GM23338 (cell line): ENCODE measurements at regions not wholly inside any gene's neighbourhood (a gene's known extent, or its start where the extent isn't known, plus 50 kb on each side); places are given as distances from the start of the nearest gene placed in this dataset.

Experiments used
- ATAC-seq: fragments of 200-7000 bp; cut with Tn5 transposase; 3 replicates; pipeline ENCODE4 v1.9.1; 2020
- DNase-seq: peaks from one replicate; pipeline ENCODE4 v3.0.0-alpha.2; 2015; ENCODE audit warnings: low spot score
- H2AFZ ChIP-seq: fragments of 200-600 bp; sonication (generic); 2 replicates; pipeline ENCODE4 v1.8.0; 2016; ENCODE audit warnings: antibody characterized with exemption, mild to moderate bottlenecking, moderate library complexity
- H3F3A ChIP-seq: fragments of 200-600 bp; sonication (generic); replicated peaks from 2 replicates; pipeline ENCODE4 v1.8.0; 2017; ENCODE audit warnings: antibody characterized with exemption, mixed run types, low read depth
- H3K27ac ChIP-seq: fragments of 200-600 bp; sonication (generic); 2 replicates; pipeline ENCODE4 v1.6.1; 2016; ENCODE audit warnings: low read depth
- H3K27me3 ChIP-seq: fragments of 200-600 bp; sonication (generic); 2 replicates; pipeline ENCODE4 v1.8.0; 2016; ENCODE audit warnings: mild to moderate bottlenecking, mixed run types, moderate library complexity; ENCODE audit not compliant: insufficient read depth
- H3K36me3 ChIP-seq: fragments of 200-600 bp; sonication (generic); 2 replicates; pipeline ENCODE4 v1.8.0; 2016; ENCODE audit warnings: mild to moderate bottlenecking; ENCODE audit not compliant: insufficient read depth
- H3K4me1 ChIP-seq: fragments of 200-600 bp; sonication (generic); 2 replicates; pipeline ENCODE4 v1.8.0; 2016; ENCODE audit warnings: mild to moderate bottlenecking, moderate library complexity; ENCODE audit not compliant: insufficient read depth
- H3K4me2 ChIP-seq: fragments of 200-600 bp; sonication (generic); 2 replicates; pipeline ENCODE4 v1.7.1; 2017; ENCODE audit warnings: mixed run types
- H3K4me3 ChIP-seq: fragments of 200-600 bp; sonication (generic); 2 replicates; pipeline ENCODE4 v1.6.1; 2016; ENCODE audit warnings: mixed run types
- H3K79me2 ChIP-seq: fragments of 200-600 bp; sonication (generic); replicated peaks from 2 replicates; pipeline ENCODE4 v1.8.0; 2017; ENCODE audit warnings: mild to moderate bottlenecking; ENCODE audit not compliant: insufficient read depth
- H3K9me2 ChIP-seq: fragments of 200-600 bp; sonication (generic); 2 replicates; pipeline ENCODE4 v1.8.0; 2017; ENCODE audit not compliant: insufficient read depth
- H4K20me1 ChIP-seq: fragments of 200-600 bp; sonication (generic); replicated peaks from 2 replicates; pipeline ENCODE4 v1.8.0; 2017; ENCODE audit warnings: mild to moderate bottlenecking; ENCODE audit not compliant: insufficient read depth
- H3K27ac Mint-ChIP-seq: 2 replicates; pipeline ENCODE4 v1.8.0; 2020; ENCODE audit warnings: inconsistent platforms, mild to moderate bottlenecking, moderate library complexity, mixed read lengths
- H3K27me3 Mint-ChIP-seq: 3 replicates; pipeline ENCODE4 v1.8.0; 2022; ENCODE audit warnings: low read depth, mild to moderate bottlenecking, moderate library complexity, mixed read lengths, inconsistent platforms; ENCODE audit not compliant: insufficient read depth, poor library complexity
- H3K36me3 Mint-ChIP-seq: 3 replicates; pipeline ENCODE4 v1.8.0; 2021; ENCODE audit warnings: low read depth, mild to moderate bottlenecking, inconsistent platforms, moderate library complexity, mixed read lengths
- H3K4me1 Mint-ChIP-seq: 3 replicates; pipeline ENCODE4 v1.8.0; 2020; ENCODE audit warnings: mild to moderate bottlenecking, inconsistent platforms, mixed read lengths
- H3K4me3 Mint-ChIP-seq: 3 replicates; pipeline ENCODE4 v1.8.0; 2021; ENCODE audit warnings: moderate library complexity, mild to moderate bottlenecking, inconsistent platforms, mixed read lengths
- H3K9me3 Mint-ChIP-seq: 3 replicates; pipeline ENCODE4 v1.8.0; 2020; ENCODE audit warnings: moderate library complexity, mild to moderate bottlenecking, inconsistent platforms, mixed read lengths
- CREB1 ChIP-seq: fragments of 250-450 bp; sonication (Bioruptor Pico); IDR thresholded peaks from 2 replicates; pipeline ENCODE4 v1.5.0; 2020; ENCODE audit warnings: low read depth, mild to moderate bottlenecking, moderate library complexity
- CTCF ChIP-seq, 2 experiments: fragments of 200-600 bp in 1 of 2; sonication (generic) in 1 of 2; conservative IDR thresholded peaks; 2 replicates each; pipeline versions ENCODE4 v1.5.1 to v1.6.1; 2016 to 2017; ENCODE audit warnings: antibody characterized with exemption in 2 of 2, low read depth in 2 of 2, mild to moderate bottlenecking in 2 of 2, moderate library complexity in 1 of 2
- ETS1 ChIP-seq: IDR thresholded peaks from 2 replicates; pipeline ENCODE4 v1.6.1; 2016; ENCODE audit warnings: antibody characterized with exemption
- EZH2 ChIP-seq: fragments of 200-600 bp; sonication (generic); IDR thresholded peaks from one replicate; pipeline ENCODE4 v1.8.0; 2017; ENCODE audit warnings: antibody characterized with exemption, mild to moderate bottlenecking, low read depth; ENCODE audit not compliant: unreplicated experiment
- EZH2phosphoT487 ChIP-seq: fragments of 200-600 bp; sonication (generic); IDR thresholded peaks from one replicate; pipeline ENCODE4 v1.8.1; 2018; ENCODE audit warnings: antibody characterized with exemption; ENCODE audit not compliant: unreplicated experiment
- JUNB ChIP-seq: IDR thresholded peaks from one replicate; pipeline ENCODE4 v1.6.1; 2016; ENCODE audit warnings: antibody characterized with exemption; ENCODE audit not compliant: unreplicated experiment
- NANOG ChIP-seq: IDR thresholded peaks from 2 replicates; pipeline ENCODE4 v1.6.1; 2016; ENCODE audit warnings: antibody characterized with exemption, borderline replicate concordance
- POLR2AphosphoS5 ChIP-seq: IDR thresholded peaks from 2 replicates; pipeline ENCODE4 v1.6.1; 2016; ENCODE audit warnings: antibody characterized with exemption, low read depth
- REST ChIP-seq: IDR thresholded peaks from one replicate; pipeline ENCODE4 v1.6.1; 2018; ENCODE audit warnings: antibody characterized with exemption; ENCODE audit not compliant: unreplicated experiment
- STAT1 ChIP-seq: IDR thresholded peaks from one replicate; pipeline ENCODE4 v1.6.1; 2016; ENCODE audit warnings: antibody characterized with exemption; ENCODE audit not compliant: unreplicated experiment
- ZNF114 ChIP-seq: fragments of 250-450 bp; sonication (Bioruptor Pico); IDR thresholded peaks from 2 replicates; pipeline ENCODE4 v1.5.0; 2020; ENCODE audit warnings: mild to moderate bottlenecking, moderate library complexity
- ZNF331 ChIP-seq: fragments of 250-450 bp; sonication (Bioruptor Pico); IDR thresholded peaks from 2 replicates; pipeline ENCODE4 v1.5.0; 2020; ENCODE audit warnings: low read depth, mild to moderate bottlenecking, moderate library complexity
- ZNF462 ChIP-seq: fragments of 250-450 bp; sonication (Bioruptor Pico); IDR thresholded peaks from 2 replicates; pipeline ENCODE4 v1.5.0; 2020; ENCODE audit warnings: mild to moderate bottlenecking, moderate library complexity

- H3K27me3 ChIP-seq: no peaks in the 10 kb centered on the region
Observed at GRCh38 chr15:36335659-36336058, 243.8 kb upstream of the CDIN1 start.

More at GRCh38 chr15:36335659-36336058, 243.8 kb upstream of the CDIN1 start:
- no peaks in the 10 kb centered on the region for H3K27me3 Mint-ChIP-seq
- H3K4me1 ChIP-seq: no peaks in the 10 kb centered on the region
- no peaks in the 10 kb centered on the region for H3K36me3 ChIP-seq
- H3K79me2 ChIP-seq: no peaks in the 10 kb centered on the region
- H3K9me3 Mint-ChIP-seq: no peaks in the 10 kb centered on the region
- ATAC-seq: no peak
- no peak overlapping the region for H3K4me3 ChIP-seq
- H3K4me1 Mint-ChIP-seq: peaks cover 4% of the 10 kb centered on the region
- H3K27ac ChIP-seq: no peak overlapping the region
- H3K4me3 Mint-ChIP-seq: no peak overlapping the region
- no peak overlapping the region for H2AFZ ChIP-seq
- H3K9me2 ChIP-seq: peaks cover 9% of the 10 kb centered on the region; the same call in 1 of the 2 replicates
- H3K4me2 ChIP-seq: no peak overlapping the region
- no peaks in the 10 kb centered on the region for H3K36me3 Mint-ChIP-seq
- no peaks in the 10 kb centered on the region for H3F3A ChIP-seq
- TF ChIP-seq CTCF (conservative IDR thresholded peaks at IDR 0.05; ENCODE audit: low read depth in 2 of 2) (no peak), ZNF114 (CRISPR knock-in tag) (no peak), NANOG (no peak), ETS1 (no peak), ZNF331 (CRISPR knock-in tag) (no peak), STAT1 (no peak), REST (no peak), POLR2AphosphoS5 (no peak), EZH2phosphoT487 (no peak), JUNB (no peak), ZNF462 (CRISPR knock-in tag) (no peak), EZH2 (no peak), CREB1 (CRISPR knock-in tag) (no peak)
- no peak overlapping the region for H3K27ac Mint-ChIP-seq
- H4K20me1 ChIP-seq: no peaks in the 10 kb centered on the region
- no peak for DNase-seq
